Central memory CD4-positive, alpha-beta T cell (primary cell): ENCODE measurements at regions not wholly inside any gene's neighbourhood (a gene's known extent, or its start where the extent isn't known, plus 50 kb on each side); places are given as distances from the start of the nearest gene placed in this dataset.
A peak's percentile ranks its signal among the peaks of the same experiment; 100 is the strongest.
"Not testable (repeated sequence)": the region's sequence is repeated elsewhere in the genome, so short reads cannot be mapped to it uniquely, and the experiment has no call there.

Experiments used
- DNase-seq: peaks from one replicate; pipeline ENCODE4 v3.0.0; 2022

DNA sequence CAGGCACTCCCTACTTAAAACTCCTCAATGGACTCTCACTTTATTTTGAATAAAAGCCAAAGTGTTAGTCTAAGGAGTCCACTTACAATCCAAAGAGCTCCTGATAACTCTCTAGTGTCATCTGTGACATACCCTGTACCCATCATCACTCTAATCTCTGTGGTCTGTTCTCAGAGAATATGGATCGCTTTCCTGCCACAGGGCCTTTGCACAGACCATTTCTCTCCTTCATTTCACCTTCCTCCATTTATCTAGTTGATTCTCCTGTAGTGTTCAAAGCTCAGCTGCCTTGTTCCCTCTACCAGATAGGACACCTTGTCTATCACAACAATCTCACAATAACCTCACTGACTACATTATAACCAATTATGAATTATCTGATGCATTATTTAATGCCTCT lies 185.4 kb upstream of the KBTBD8 start:
- DNase-seq: no peak

- DNase-seq: peak; percentile 56
Observed at GRCh38 chr3:66816090-66816761, 181.9 kb upstream of the KBTBD8 start.

DNA sequence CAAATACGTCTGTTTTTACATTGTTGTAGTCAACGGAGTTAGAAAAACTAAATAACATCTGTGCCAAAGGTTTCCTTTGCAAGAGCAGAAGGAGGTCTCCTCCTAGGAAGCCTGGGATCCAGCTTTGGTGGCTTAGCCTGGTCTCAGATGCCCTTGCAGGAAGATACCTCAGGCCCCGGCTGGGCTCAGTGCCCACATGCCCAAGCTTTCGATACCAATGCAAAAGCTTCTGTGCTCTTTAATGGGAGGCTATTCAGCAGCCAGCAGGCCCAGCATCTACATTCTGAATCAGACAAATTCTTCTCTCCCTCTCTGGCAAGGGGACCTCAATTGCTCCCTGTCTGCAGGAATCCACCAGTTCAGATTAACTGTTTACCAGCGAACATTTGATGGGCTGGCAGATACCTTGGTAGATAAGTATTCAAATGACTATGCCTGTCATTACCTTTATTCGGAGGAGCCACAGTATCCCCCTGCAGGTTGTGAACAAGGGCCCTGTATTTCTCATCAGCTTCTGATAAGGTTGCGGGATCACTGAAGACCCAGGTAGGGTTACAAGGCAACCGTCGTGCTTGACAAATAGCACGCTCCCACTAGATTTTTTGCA lies 180.1 kb upstream of the KBTBD8 start:
- DNase-seq: no peak

- DNase-seq: no peak
Observed at GRCh38 chr3:66819993-66820501, 178.1 kb upstream of the KBTBD8 start.

- peak; percentile 51 for DNase-seq
Observed at GRCh38 chr3:66822186-66823008, 175.7 kb upstream of the KBTBD8 start.

DNA sequence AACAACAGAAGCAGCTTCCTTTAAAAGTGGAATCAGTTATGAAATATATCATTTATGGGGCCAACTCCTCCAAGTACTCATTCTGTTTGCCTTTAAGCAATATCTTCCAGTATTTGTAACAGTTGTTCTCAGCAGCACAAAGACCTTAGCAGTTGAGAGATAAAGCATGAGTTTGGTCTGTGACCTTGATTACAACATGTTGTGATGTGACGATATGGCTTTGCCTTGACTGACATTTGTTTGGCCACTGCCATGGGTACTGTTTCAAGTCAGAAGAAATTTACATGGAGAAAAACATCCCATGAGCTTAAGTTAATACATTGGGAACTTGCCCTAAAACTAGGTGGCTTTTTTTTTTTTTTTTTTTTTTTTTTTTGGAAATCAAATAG lies 175.1 kb upstream of the KBTBD8 start:
- no peak for DNase-seq

- no peak for DNase-seq
Observed at GRCh38 chr3:66823532-66823931, 174.6 kb upstream of the KBTBD8 start.

DNA sequence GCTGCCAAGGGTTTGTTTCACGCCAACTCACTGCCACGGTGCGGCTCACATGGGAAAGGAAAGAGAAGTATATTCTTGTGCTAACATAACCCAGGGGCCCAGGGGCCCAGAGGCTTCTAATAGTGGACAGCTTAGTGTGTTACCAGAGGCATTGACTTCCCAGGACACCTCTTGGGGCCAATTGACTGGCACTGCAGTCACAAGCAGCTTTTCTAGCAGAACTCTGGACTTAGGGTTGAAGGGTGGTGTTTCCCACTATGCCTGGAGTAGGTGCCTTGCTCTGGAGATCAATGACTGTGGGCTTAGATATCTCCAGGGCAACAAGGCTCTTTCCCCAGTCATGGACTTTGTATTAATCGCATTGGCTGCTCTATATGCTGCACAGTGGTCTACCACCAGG lies 172.7 kb upstream of the KBTBD8 start:
- no peak for DNase-seq

DNA sequence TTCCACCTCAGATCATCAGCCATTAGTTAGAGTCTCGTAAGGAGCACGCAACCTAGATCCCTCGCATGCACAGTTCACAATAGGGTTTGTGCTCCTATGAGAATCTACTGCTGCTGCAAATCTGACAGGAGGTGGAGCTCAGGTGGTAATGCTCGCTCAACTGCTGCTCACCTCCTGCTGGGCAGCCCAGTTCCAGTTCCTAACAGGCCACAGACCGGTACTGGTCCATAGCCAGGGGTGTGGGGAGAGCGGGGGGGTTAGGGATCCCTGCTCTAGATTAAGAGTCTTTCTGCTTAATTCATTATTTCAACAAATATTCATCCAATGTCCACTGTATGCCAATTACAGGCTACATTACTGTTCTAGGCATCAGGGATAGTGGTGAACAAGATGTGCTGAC lies 170.4 kb upstream of the KBTBD8 start:
- DNase-seq: no peak

DNA sequence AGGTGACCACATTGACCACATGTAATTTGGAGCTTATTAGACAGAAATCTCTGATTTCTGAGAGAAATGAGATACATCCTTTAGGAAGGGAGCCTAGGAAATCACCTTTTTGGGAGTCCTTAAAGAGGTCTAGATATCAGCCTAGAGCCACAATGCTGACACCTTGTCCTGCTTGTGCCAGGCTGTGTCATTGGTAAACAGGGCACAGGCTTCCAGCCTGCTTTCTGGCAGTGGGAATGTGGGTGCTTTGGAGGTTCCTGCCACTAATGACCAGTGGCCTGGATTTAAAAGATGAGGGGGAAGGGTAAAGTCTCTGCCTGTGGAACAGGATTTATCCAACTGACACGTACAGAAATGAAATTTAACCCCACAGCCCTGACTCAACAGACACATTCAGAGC lies 169.8 kb upstream of the KBTBD8 start:
- DNase-seq: no peak

DNA sequence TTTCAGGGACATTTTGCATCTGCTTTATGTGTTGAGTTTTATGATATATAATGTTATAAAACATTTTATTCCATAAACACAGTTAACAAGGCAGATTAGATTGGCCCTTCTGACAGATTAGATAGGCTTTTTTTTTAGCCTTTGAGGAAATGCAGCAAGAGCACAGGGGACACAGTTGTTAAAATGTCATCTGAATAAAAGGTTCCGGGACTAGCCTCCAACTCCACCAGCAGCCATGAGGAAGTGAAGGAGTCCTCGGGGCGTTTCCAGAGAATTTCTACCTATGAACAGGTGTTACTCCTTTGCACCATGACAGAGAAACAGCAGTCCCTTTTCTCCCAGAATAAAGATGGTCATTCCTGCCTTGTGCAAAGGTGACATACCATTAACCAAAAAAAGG lies 167.8 kb upstream of the KBTBD8 start:
- no peak for DNase-seq

- no peak for DNase-seq
Observed at GRCh38 chr3:66831931-66832330, 166.2 kb upstream of the KBTBD8 start.

DNA sequence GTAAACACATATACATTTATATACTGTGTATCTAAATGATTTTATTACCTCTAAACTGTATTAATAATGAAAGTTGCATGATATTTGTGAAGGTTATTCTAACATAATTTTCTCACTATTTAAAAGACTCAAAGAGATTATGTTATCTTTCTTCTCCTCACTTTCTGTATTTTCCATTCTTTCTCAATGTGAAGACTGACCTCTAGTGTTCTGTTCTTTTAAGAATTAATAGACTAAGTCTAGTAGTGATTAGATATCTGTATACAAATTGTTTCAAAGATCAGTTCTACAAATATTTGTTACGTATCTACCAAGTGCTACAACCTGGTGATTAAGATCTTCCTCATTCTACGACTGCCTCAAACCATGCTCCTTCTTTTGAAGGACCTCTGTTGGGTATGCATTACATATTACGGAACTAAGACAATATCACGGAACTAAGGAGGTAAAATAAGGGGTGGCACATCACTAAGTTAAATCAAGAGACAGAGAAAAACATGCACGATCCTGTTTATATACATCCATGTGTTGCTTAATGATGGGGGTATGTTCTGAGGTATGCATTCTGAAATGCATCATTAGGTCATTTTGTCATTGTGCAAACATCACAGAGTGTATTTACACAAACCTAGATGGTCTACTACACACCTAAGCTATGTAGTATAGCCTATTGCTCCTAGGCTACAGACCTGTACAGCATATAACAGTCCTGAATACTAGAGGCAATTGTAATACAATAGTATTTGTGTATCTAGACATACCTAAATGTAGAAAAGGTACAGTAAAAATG lies 161.5 kb upstream of the KBTBD8 start:
- no peak for DNase-seq

DNA sequence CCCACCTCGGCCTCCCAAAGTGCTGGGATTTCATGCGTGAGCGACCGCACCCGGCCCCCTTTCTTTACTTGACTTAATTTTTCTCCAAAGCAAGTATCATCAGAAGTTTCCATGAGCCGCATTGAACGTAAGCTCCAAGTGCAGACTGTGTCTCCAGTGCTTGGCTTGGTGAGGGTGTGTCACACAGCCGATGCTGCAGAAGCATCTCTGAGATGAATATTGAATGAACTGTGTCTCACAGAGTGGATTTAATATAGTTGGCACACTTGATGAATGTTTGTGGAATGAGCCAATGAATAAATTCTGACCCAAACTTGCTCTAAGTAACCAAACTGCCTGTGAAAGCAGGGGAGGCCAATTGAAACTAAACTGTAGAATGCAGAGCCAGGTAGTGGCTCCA lies 159.4 kb upstream of the KBTBD8 start:
- DNase-seq: no peak

- DNase-seq: no peak
Observed at GRCh38 chr3:66839508-66839907, 158.6 kb upstream of the KBTBD8 start.

DNA sequence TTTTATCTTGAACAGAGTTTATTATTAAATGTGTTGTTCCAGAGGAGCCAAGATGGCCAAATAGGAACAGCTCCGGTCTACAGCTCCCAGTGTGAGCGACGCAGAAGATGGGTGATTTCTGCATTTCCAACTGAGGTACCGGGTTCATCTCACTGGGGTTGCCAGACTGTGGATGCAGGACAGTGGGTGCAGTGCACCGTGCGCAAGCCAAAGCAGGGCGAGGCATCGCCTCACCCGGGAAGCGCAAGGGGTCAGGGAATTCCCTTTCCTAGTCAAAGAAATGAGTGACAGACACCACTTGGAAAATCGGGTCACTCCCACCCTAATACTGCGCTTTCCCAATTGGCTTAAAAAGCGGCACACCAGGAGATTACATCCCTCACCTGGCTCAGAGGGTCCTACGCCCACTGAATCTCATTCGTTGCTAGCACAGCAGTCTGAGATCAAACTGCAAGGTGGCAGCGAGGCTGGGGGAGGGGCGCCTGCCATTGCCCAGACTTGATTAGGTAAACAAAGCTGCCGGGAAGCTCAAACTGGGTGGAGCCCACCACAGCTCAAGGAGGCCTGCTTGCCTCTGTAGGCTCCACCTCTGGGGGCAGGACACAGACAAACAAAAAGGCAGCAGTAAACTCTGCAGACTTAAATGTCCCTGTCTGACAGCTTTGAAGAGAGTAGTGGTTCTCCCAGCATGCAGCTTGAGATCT lies 155.2 kb upstream of the KBTBD8 start:
- DNase-seq: not testable (repeated sequence)

DNA sequence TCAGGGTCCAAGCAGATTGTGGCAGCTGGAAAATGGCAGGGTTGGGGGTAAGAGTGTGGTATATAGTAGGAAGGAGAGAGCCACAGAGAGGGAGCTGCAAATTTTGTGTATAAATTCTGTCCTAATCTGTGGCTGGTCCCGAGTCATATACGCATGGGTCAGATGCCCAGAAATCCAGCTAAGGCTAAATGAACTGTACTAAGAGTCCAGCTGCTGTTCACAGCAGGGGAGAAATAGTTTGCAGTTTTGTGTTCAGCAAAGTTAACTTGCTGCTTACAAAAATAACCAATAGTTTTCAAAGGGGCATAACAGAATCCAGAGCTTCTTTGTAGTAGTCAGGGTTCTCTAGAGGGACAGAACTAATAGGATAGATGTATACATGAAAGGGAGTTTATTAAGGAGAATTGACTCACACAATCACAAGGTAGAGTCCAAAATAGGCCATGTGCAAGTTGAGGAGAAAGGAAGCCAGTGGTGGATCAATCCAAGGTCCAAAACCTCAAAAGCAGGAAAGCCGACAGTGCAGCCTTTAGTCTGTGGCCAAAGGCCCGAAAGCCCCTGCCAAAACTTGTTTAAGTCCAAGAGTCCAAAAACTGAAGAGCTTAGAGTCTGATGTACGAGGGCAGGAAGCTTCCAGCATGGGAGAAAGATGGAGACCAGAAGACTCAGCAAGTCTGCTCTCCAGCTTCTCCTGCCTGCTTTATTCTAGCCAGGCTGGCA lies 146.1 kb upstream of the KBTBD8 start:
- DNase-seq: no peak

DNA sequence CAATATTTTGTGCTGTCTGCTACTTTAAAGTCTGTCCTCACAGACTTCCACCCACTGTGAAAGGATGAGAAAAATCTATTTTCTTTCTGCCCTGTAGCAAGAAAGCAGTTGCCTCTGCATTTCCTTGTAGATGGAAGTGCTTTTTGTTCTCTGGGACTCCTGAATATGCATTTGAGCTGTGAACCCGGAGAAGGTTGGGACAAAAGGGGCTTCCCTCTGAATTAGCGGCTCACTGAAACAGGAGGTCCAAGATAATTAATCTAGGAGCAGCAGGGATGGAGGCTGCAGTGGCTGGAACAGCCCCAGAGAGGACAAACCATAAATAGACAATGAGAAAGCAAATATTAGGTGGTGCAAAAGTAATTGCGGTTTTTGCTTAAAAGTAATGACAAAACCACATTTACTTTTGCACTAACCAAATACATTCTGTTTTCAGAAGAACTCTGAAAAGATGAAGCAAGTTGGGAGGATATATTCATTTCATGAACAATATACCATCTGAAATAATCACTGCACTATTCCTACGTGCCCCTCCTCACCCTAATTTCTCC lies 143.4 kb upstream of the KBTBD8 start:
- DNase-seq: no peak

- DNase-seq: no peak
Observed at GRCh38 chr3:66856533-66856932, 141.6 kb upstream of the KBTBD8 start.

DNA sequence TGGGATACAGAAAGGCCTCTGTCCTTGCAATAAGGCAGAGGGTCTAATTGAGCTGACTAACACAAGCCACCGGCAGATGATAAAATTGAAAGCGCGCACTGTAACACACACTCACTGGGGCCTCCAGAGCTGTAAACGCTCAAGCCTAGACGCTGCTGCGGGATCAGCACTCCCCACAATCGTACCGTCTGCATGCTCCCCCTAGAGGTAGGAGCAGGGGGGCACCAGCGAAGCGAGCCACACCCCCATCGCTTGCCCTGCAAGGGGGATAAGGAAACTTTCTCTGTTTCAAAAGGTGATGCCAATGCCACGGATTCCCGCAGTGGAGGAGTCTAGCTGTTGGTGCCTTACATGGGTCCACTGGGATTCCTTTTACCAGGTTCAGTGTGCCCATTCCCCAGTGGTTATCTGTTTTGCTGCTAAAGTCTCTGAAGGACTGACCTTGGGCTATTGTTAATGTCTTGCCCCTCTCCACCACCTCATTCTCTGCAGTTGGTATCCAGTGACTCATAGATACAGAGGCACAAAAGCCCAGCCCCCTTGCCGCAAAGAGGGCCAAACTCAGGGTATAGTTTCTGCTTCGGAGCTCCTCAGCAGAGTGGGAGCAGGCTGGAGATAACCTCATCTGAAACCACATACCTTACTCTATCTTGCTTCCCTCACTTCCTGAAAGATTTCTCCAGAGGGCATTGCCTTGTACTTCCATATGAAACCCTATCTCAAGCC lies 139.3 kb upstream of the KBTBD8 start:
- no peak for DNase-seq

DNA sequence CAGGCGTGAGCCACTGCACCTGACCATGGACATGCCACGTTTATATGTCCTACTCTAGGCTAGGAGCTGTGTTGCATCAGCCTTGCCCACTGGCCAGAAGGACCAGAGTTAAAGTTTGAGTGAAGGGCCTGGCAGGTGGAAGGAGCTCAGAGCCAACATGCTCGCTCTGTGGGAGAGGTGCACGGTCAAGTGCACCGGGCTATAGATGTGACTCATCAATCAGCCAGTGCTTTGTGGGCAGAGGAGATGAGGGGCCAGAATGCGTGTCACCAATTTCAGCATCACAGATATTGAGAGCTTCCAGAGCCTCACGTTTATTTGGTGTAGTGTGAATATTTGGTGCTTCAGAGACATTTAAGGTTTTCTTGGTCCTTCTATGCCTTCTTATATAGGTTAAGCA lies 137.3 kb upstream of the KBTBD8 start:
- no peak for DNase-seq
